Activated gamma-delta T cell treated with Interleukin-2 at 50 U/mL for 16 hours (primary cell): ENCODE measurements at regions not wholly inside any gene's neighbourhood (a gene's known extent, or its start where the extent isn't known, plus 50 kb on each side); places are given as distances from the start of the nearest gene placed in this dataset.

Experiments
- DNase-seq: peaks from one replicate; pipeline ENCODE4 v3.0.0-alpha.2; 2020

DNA sequence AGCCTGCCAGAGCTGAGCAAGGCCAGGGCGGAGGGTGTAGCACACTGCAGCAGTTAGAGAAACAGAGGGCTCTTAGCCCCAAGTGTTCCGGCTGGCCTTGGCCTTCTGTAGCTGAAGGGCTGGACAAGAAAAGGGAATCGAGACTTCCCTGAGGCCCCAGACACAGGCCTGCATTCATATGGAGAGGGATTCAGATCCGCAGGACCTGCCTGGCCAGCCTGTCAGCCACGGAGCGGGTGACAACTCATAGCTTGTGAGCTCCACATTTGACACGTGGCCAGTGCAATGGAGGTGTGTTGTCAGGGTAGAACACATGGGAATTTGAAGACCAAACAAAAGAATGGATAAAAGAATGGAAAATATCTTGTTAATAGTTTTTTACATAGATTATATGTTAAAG is 182.2 kb upstream of the GSC start:
- no peak for DNase-seq

DNA sequence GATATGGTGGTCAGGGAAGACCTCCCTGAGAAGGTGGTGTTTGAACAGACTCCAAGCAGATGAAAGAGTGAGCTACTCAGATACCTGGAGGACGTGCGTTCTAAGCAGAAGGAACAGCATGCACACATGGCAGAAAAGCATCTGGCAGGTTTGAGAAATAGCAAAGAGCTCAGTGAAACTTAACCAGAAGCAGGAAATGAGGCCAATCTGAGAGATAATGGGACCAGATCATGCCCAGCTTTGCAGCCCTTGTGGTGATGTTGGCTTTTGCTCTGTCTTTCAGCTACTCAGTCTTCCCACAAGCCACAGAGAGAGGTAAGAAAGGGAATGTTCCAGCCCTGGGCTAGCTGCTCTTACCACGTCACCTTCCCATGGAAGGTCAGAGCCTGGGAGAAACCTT is 176.3 kb upstream of the GSC start:
- DNase-seq = no peak

DNA sequence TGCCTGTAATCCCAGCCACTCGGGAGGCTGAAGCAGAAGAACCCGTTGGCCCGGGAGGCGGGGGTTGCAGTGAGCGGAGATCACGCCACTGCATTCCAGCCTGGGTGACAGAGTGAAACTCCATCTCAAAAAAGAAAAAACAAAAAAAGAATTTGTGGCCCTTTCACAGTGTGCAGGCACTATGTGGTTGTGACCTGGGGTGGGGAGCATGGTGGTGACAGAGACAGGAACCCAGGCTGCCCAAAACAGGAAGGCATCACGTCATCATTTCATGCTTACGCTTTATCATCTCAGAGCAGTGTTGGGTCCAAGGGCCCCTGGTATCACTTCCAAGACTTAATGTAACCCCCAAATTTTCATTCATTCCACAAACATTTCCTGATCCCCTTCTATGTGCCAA is 175.7 kb upstream of the GSC start:
- DNase-seq = peak; percentile 14

DNA sequence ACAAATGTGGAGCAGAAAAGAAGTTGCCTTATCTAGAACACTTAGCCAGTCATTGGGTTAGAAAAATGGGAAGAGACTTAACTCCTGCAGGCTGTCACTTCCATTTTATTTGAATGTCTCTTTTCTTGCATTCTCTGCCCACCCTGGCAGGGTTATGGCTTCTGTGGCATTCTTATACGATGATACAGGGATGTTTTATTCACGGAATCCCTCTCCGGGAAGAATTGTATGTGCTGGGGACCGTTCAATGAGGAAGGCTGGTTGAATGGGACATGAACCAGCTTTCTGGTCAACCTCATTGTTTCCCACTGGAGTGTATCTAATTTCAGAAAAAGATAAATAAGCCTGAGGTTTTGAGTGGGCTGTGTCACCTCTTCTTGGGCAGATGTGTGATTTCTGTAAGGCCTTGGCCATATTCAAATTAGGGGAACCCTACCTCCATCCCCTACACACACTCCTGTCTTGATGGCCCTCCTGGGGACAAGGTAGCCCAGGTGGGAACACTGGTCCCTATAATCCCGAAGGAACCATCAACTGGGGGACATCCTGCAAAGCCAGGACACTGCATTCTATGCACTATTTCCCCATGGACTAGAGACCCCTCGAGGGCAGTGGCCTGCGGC is 174.8 kb upstream of the GSC start:
- no peak for DNase-seq

DNA sequence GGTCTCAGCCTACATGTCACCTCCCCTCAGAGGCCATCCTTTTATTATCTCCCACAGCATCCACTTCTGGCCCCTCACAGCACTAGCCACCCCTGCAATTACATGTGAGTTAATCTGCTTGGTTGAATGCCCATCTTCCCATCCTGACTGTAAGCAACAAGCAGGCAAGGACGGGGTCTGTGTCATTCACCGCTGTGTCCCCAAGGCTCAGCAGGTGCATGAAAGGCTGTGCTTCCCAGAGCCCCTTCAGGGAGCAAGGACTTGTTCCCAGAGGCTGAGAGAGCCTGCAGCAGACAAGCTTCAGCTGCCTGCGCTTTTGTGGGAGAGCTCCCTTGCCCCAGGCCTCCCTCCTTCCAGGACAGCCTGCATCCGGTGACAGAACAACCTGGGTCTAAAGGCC is 172.7 kb upstream of the GSC start:
- DNase-seq = no peak

DNA sequence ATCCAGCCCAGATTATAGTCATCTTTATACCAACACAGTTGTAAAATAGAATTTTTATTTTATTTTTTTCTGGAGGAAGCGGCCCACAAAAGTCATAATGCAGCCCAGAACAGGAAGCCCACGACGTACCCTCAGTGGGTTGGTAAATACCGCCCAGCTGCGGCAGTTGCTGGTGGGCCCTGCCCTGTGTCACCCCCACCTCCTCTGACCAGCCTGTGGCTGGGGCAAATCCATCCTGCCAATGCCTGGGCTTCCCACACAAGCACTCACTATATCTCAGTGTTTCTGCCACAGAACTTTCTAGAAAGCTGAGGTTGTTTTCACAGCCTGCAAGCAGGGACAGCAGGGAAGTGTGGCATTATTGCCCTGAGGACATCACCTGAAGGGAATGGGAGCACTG is 171.4 kb upstream of the GSC start:
- no peak for DNase-seq

DNA sequence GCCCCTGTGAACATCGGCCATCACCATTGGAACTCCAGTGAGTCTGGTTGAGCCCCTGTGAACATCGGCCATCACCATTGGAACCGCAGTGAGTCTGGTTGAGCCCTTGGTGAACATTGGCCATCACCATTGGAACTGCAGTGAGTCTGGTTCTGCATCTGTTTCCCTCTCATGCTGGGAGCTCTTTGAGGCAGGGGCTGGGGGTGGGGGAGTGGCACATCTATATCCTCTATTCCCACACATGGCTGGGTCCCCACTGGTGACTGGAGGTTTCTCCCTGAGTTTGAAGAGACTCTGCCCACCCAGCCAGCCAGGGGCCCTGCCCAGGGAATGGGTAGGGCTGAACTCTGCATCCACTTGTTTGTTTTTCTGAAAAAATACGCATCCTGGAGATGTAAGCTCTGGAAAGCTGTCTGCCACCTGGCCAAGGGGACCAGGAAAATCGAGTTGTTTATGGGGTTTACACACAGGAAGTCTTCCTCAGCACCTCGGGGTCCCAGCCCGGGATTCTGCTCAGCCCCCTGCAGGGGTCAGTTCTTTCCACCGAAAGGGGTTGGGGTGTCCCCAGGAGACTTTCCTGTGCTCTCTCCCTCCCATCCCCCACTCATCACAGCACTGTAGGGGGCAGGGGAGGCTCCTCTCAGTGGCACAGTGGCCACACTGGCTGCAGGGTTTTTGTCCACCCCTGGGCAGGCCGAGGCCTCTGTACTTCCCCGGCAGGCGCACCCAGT is 170.5 kb upstream of the GSC start:
- no peak for DNase-seq

DNA sequence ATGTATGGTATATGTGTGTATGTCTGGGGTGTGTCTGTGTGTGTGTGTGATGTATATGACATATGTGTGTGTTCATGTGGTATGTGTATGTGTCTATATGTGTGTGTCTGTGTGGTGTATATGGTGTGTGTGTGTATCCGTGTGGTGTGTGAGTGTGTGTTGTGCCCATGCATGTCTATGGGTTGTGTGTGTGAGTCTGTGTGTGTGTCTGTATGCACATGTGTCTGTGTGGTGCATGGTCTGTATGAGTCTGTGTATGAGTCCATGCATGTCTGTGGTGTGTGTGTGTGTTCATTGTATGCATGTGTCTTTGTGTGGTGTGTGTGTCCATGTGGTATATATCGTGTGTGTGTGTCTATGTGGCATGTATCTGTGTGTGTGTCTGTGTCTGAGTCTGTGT is 168.1 kb upstream of the GSC start:
- no peak for DNase-seq

DNA sequence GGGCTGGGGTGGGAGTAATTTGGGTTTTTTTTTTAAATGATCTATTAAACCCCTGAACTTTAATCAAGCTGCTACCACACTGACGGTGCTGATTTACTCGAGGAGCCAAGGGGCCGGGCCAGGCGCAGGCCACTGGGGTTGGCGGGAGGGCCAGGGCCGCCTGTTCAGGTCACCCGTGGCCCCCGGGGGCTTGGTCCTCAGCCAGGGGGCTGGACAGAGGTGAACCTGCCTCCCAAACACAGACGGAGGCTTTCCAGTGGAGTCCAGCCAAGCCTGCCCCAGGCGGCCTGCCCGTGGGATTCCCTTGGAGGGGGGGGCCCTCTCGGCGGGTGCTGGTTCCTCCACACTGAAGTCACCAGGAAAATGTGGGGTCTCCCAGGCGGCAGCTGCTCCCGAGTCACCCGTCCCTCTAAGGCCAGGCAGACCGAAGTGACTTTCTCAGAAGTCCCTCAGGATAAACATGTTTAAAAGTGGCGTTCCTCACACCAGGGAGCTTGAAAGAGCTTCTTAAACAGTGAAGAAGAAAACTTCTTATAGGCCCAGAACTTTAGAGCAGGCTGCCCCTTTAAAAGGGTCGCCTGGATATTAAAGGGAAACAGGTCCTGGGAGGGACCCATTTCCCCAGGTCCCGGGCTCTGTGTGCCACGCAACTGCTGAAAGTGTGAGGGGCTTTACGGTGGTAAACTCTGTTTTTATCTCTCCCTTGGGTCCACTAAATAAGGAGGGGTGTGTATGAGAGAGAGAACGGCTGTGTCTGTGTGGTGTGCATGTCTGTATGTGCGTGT is 167.2 kb upstream of the GSC start:
- DNase-seq = no peak

DNA sequence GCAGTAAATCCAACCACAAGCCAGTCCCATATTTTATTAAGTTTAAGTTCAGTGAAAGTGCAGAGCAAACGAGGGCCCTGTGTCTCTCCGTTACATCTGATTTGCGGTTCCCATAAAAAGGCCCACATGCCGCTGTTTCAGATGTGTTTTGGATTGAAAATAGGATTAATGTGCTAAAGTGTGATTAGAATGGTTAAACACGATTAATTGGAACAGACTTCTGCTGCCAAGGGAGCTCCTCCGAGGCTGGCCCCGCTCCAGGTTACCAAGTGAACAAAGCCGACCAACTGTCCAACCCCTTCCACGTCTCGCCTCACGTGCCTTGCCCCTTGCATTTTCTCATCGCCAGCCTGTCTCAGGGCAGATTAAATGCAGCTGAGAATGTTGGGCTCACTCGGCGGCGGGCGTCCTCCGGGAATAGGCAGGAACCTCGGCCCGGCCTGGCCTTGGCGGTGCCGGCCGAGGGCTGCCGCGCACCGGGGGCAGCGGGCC is 166.5 kb upstream of the GSC start:
- no peak for DNase-seq

DNA sequence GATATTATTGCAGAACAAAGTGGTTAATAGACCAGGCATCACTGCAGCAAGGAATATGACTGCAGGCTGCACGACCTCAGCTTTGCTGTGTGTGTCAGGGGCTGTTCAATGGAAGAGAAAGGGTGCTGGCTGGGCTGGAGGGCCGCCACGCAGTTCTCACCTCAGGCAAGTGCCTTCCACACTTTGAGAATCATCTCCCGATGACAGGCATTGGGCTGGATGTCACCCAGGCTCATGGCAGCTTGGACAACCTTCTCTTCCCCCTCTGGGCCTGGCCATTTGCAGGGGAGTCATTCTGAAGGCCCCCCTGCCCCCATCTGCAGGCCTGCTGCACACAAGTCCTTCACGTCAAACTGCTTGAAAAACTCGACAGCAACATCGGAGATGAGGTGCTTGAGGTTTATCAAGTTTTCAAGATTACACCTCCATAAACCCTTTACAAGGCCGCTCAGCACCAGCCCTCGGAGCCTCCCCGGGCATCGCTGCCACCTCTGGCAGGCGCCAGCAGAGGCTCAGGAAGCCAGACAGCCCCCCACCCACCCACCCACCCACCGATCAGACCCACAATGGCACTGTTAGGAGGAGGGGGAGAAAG is 165.9 kb upstream of the GSC start:
- no peak for DNase-seq

DNA sequence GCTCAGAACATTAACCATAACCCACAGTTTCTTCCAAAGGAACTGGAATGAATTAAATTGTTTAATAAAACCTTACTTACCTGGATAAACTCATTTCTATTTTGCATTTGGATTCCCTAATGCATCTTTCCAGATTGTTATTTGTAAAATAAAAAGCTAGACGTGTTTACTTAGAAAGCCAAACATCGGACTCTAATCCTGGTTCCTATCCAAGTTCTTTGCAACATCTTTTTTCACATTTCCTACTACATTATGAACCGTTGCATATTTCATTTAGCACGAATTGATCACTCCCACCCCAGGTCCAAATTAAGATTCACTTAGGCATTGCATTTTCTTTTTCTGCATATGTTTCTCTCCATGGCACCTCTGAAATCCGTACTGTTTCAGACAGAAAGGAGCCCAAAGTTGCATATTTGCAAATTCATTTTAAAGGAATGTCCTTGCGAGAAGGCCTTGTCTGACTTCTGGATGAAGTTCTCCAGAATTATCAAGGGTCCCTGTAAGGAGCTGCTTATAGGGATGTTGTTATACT is 164.4 kb upstream of the GSC start:
- DNase-seq = no peak

DNA sequence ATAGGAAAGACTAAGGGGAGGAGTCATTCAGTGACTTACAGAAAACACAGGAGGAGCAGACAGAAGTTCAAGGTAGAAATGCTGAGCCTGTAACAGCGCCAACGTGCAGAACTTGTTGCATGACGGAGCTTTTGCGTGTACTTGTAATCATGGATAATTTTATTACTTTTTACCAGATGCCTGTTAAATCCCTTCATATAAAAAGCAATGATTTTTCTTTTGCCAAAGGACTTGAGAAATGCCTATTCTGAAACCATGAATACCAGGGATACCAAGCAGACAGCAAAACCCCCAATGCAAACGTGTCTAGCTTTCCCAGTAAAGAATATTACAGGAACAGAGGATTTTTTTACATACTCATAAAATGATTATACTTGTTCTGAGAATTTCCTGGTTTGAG is 163.6 kb upstream of the GSC start:
- no peak for DNase-seq

DNA sequence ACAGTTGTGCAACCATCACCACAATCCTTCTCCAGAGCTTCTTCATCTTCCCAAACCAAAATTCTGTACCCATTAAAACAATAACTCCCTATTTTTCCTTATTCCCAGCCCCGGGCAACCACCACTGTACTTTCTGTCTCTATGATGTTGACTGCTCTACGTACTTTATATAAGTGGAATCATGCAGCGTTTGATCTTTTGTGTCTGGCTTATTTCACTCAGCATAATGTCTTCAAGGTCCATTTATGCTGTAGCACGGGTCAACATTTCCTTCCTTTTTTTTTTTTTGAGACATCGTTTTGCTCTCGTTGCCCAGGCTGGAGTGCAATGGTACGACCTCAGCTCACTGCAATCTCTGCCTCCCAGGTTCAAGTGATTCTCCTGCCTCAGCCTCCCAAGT is 162.7 kb upstream of the GSC start:
- DNase-seq = no peak

DNA sequence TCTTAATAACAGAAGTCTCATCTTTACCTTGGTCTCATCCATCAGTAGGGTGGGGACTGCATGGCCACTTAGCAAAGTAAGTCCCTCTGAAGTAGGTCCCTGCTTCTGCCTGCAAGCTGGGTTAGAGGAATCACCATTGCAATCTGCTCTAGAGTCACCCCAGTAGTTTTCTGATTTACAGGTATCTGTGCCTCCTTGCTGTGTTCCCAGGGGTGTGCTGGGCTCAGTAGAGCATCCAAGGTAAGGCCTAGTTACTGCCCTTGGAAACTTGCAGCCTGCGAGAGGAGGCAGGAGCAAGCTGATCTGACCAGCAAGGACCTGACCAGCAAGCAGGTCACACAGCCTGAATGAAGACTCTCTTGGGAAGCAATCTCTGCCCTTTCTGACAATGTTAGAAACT is 160.8 kb upstream of the GSC start:
- no peak for DNase-seq

DNA sequence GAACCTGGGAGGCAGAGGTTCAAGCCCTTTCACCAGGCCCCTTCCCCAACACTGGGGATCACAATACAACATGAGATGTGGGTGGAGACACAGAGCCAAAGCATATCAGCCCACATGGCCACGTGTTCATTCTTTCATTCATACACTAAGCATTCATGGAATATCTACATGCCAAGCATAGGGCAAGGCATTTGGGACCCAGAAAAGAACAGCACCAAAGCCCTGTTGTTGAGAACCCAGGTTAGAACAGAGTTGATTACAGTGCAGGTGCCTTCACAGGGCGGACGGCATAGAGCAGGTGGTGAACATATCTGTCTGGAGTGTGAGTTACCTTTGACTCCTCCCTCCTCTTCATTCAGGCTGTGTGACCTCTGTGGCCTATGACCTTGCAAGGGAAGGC is 159.4 kb upstream of the GSC start:
- DNase-seq = no peak

DNA sequence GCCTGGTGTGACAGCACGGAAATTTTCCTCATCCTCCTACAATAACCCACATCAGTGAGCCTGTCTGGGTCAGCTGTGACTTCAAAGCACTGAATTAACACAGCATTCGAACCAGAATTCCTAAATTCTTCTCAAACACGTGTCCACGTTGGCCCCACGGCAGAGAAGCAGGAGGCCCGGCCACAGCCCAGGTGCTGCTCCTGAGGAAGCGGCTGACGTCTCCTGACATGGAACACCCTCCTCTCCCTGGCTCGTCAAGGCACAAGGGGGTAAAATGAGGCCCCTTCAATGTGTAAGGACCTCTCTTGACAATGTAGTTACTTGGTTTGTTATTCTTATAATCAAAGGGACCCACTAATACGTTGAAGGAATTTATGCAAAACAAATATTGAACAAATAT is 156.3 kb upstream of the GSC start:
- DNase-seq = no peak

DNA sequence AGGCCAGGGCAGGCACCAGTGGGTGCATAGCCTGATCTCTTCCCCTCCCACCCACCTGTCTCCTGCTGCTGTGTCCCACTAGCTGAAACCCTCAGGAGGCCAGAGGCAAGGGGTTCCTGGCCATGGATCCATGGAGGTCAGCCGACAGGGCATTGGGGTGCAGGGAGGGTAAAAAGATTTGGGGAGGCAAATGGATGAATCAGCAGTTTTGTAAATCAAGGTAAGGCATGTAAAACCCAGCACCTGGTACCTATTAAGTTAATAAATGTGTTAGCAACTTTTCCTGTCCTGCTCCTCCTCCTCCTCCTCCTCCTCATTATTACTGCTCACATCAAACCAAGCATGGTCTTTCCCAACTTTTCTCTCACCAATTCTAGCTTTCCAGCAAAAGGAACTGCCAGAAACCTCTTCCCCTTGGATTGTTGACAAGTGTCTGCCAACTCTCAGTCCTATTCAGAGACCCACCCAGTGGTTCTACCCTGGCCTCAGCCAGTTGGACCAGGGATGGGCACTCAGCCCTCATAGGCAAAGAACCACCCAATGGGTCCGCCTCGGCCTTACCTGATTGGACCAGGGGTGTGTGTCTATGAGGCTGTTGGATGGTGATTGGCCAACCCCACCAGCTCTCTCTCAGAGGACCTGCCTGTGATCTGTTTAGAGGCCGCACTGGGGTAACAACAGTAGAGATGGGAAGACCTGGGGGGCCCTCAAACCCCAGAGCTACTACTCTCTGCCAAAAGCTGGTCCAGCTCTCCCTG is 155.7 kb upstream of the GSC start:
- DNase-seq = no peak

DNA sequence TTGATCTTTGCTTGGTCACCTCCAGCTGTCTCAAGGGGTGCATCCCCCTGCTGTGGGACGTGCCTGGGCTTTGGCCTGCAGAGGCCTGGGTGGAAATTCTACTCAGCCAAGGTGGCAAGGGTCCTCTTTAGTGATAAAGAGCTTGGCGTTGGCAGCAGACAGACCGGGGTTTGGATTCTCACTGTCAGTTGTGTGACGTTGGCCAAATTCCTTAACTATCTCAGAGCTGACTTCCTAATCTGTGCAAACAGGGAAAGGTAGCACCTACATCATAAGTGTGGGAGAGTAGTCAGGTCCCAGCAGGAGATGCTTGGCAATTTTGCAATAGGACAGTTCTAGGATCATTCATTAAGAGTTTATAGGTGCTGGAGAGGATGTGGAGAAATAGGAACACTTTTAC is 154.3 kb upstream of the GSC start:
- DNase-seq = no peak

DNA sequence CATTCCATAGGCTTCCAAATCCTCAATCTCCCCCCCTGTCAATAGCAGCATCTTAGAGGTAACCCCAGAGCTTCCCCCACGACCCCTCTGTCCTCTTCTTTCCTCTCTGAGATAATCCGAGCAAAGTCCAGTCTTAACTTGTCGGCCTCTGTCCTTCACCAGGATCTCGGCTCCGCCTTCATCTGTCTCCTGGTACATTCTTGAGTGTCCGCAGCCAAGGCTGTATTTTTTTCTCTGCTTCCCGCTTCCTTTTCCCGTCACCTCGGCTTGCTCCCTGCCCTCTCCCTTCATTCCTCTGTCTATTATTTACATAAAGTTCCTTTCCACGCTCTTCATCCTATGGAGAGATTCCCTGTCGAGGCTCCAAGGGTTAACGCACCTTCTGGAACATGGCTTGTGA is 153.9 kb upstream of the GSC start:
- no peak for DNase-seq

DNA sequence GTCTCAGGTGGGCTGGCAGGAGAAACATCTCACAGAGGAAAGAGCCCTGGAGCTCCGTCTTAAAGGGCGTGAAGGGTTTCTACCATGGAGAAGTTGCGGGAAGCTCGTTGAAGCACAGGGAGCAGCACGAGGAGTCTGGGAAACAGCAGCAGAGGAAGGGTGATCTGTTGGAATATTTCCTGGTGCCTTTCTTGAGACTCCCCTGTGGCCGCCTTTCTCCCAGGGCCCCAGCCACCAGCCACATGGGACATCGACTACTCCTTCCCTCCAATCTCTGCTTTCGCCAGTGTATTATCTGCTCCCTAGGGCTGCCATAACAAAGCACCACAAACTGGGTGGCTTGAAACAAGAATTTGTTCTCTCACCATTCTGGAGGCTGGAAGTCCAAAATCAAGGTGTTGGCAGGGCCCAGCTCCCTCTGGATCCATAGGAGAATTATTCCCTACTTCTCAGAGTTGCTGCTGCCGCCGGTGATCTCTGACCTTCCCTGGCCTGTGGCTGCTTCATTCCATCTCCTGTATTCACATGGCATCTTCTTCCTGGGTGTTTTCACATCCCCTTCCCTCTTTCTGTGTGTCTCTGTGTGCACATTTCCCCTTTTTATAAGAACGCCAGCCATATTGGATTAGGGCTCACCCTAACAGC is 152.8 kb upstream of the GSC start:
- DNase-seq = no peak
